Activated CD4-positive, alpha-beta T cell treated with anti-CD3 and anti-CD28 coated beads, Interleukin-2, Interleukin-4, amounts not matched to agents 100 ng/mL and 50 ng/mL, durations not matched to agents 16 hours and 8 hours (primary cell): ENCODE measurements at regions not wholly inside any gene's neighbourhood (a gene's known extent, or its start where the extent isn't known, plus 50 kb on each side); places are given as distances from the start of the nearest gene placed in this dataset.

Experiments used
- DNase-seq: peaks from one replicate; pipeline ENCODE4 v3.0.0-alpha.2; 2020; ENCODE audit warnings: low spot score

DNA sequence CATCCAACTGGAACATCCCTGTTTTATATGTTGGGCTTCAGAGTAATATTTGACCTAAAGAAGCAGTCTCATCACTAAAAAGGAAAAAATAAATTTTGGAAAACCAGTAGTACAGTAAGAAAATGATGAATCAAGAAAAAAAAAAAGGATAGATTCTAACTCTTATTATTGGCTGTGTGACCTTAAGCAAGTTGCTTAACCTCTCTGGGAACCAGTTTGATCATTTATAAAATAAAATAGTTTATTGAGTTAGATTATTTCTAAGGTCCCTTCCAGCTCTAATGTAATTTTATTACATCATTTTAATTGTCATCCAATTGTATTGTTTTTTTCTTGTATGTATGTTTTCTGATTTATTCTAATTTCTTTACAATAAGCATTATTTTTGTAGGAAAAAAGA, 127.0 kb downstream of the PRELID2 start:
- DNase-seq: no peak

GRCh38 chr5:145704724-145705123, 130.4 kb downstream of the PRELID2 start:
- no peak for DNase-seq

DNA sequence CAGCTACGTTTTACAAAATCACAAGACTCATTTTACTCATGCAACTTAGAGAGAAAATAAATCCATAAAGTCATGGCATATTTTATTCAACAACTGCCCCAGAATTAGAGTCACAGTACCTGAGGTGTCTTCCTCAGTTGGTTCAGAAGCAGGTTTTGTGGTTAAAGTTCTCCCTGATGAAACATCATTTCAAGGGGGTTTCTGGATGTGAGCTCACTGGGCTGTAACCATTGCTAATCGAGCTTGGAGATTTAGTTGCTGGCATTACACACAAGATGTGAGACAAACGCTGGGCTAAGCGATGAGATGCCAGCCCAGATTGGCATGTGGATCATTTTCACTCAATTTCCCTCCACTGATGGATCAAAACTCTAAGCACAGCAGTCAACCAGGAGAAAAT, 131.3 kb downstream of the PRELID2 start:
- DNase-seq: no peak

- no peak for DNase-seq
Observed at GRCh38 chr5:145701404-145701803, 133.7 kb downstream of the PRELID2 start.

- no peak for DNase-seq
Observed at GRCh38 chr5:145699846-145700245, 135.3 kb downstream of the PRELID2 start.

- peak; percentile 28 for DNase-seq
Observed at GRCh38 chr5:145697251-145697990, 137.7 kb downstream of the PRELID2 start.

- DNase-seq: no peak
Observed at GRCh38 chr5:145689235-145689634, 145.9 kb downstream of the PRELID2 start.

DNA sequence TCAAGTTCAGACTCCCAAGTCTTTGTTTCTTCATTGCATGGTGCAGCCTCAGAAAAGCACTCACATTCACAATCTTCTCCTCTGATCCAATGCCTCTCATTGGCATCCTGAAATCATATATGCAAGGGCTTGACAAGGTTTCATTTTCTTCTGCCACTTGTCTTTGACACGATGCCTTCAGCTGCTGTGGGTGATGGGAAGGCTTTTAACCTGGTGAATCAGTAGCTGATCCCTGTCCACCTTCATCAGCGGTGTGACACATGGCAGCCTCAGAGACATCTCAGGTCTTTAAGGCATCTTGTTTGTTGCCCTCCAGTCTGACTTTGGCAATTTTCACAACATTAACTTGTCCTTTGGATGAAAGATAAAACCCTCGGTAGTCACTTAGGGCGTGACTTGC, 147.2 kb downstream of the PRELID2 start:
- no peak for DNase-seq

DNA sequence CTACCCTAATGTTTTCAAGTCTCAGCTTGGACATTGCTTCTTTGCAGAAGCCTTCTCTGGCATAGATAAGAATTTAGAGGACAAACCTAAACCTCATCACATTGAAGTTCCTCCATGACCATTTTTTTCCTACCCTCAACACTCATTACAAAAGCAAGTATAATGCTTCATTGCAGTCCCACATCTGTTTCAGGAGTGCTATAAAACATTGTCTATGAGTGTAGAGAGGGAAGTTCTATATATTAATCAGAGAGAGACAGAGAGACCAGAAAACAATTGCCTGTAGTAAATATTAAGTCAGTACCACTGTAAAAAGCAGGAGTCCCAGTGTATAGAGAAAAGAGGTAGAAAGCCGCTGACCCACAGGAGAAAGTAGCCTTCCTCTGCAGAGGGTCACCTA, 149.7 kb downstream of the PRELID2 start:
- DNase-seq: no peak

GRCh38 chr5:145683431-145683830, 151.7 kb downstream of the PRELID2 start:
- DNase-seq: no peak

- no peak for DNase-seq
Observed at GRCh38 chr5:145682197-145682899, 152.8 kb downstream of the PRELID2 start.

GRCh38 chr5:145681686-145682085, 153.5 kb downstream of the PRELID2 start:
- peak; percentile 70 for DNase-seq

DNA sequence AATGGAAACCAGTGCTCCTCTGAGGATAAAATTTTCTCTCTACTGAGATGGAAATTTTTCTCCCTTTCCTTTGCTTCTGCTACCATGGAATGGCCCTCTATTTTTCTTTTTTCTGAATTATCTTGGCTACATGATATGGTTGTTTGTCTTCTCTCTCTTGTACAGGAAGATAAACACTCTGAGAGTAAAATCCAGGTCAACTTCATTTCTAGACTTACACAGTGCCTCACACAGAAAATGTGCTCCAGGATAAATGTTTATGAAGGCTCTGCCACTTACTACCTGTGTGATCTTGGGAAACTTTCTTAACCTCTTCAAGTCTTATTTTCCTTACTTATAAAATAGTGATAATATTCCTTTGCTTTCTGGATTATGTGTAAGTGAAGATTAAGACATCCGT, 153.9 kb downstream of the PRELID2 start:
- no peak for DNase-seq

DNA sequence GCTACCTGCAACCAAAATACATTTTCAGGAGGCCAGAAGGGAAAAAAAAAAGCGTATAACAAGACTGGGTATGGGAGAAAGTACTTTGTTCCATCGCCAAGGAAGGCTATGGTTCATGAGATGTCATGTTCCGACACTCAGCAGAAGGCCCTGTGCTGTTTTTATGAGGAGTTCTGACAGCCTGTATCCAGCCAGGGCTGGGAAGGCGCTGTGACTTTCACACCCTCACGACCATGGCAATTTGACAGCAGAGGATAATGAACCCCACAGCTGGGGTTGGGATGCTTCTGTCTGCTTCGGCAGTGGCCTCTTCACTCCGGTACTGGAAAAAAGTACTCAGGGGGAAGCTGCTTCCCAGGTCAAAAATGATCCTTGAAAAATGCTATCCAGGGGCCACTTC, 154.4 kb downstream of the PRELID2 start:
- DNase-seq: no peak

DNA sequence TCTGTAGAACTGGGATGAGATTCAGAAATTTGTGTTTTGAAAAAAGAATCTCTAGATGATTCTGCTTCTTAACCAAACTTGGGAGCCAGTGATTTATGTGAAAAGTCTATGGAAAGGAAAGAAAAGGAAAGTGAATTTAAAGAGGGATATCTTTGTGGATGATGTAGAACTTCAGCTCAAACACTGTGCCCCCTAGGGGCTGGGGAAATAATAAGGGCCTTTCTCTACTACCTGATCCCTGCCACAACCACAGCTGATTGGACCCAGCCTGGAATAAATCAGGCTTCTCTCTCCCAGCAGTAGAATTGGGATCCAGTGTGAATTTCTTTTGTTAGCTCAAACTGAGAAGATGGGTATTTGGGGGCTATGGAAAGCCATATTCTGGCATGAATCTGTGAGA, 155.0 kb downstream of the PRELID2 start:
- DNase-seq: no peak

DNA sequence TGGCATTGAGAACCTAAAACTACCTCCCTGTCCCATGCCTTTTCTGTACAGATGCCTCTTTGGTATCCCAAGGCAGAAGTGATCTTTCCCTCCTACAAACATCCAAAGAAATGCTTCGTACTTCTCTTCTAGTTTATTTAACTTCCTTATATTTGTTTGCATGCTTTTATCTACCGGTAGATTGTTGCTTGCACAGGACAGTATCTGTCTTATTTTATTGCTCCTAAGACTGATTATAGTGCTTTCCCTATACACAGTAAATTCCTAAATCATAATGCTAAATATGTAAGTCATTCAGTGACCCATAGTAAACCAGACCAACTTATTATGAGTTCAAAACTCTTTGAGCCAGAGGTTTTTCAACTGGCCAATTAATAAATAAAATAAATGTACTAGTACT, 156.9 kb downstream of the PRELID2 start:
- DNase-seq: no peak

DNA sequence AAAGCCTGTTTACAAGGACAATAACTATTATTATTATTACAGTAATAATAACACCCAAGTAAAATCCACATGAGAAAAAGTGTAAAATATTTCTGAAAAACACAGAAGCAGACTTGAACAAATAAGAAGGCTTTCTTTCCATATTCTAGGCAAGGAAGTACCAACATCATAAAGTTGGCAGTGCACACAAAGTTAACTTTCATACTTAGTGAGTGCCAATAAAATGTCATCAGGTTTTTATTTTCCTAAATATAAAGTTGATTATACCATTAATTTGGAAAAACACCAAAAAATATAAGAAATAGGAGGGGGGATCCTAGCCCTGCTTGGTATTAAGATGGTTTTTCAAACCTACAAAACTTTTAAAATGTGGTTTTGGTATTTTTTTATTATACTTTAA, 161.4 kb downstream of the PRELID2 start:
- DNase-seq: no peak

GRCh38 chr5:145668714-145669113, 166.4 kb downstream of the PRELID2 start:
- DNase-seq: no peak

GRCh38 chr5:145667742-145668141, 167.4 kb downstream of the PRELID2 start:
- no peak for DNase-seq

DNA sequence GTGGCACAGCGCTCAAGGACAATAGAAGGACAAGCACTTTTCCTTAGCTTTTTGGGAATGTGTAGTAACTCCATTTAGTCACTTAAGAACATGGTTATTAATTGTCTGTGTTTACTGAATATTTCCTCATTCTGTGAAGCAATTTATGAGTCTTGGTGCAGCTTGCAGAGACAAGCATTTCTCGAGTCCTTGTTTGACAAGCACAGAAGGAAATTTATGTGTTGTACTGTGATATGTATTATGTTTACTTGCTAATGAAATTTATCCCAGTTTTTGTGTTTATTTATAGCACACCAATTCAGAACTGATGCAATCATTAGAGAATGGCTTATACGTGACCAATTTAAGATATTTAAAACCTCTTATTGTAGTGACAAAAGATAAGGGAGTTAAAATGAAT, 168.6 kb downstream of the PRELID2 start:
- no peak for DNase-seq

DNA sequence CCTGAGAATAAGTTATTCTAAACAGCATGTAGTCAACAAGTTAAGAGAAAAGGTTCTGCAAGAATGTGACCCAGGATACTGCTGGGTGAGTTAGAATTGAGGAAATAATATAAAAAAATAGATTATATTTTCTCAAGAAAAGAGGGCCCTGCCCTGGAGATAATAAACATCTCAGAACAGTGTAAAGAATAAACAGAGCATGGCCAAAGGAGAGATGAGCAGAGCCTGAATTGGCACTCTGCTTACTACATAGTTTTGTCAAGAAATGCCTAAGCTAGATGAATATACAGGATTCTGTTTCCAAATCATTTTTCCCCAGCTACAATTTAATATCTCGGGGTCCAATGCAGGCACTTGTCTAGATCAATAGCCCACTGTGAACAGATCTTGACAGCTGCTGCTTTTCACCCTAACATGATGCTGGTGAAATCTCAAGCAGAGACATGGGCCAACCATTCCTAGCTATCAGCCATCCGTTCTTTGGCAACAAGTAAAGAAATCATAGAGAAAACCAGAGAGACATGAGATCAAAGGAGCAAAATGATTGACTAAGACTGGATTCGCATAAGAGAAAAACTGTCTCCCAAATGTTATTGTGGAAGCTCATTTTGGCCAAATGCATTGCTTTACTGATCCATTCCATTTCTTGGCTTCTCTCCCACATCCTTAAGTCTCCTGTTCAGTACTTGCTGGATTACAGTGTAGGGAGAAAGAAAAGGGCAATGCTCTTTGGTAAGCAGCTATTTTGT, 173.2 kb downstream of the PRELID2 start:
- no peak for DNase-seq

DNA sequence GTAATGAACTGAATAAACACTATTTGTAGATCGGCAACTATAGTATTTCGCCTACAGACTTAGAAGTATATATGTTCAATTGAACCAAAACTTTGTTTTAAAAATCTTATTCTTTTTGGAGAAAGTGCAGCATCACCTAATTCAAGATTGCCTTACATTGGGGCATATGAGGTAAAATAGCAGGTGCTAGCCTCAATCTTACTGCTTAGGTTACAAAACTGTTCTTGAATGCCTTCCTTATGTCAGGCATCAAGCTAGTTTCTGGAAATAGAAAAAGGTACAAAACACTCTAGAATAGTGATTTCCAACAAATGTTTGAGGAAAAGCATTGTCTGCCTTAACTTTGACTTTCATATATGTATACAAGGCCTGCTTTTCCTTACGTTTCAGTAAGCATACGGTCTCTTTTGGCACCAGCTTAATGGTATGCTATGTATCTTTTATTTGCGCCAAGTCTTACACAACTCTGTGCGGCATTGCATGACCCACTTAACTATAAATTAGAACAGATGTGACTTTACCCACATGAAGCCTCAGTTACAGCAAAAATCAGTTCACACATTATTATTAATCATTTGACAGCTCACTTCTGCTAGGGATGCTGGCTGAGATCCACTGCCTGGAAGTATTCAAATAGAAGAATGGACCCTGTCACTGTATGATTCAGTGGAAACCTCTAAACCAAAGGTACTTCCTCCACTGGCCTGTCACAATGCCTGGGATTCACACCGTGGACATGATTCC, 174.1 kb downstream of the PRELID2 start:
- DNase-seq: no peak
